CD14-positive monocyte (primary cell): ENCODE measurements at regions not wholly inside any gene's neighbourhood (a gene's known extent, or its start where the extent isn't known, plus 50 kb on each side); places are given as distances from the start of the nearest gene placed in this dataset.

ENCODE experiments used
- DNase-seq, 3 donors: peaks; one replicate each; pipeline ENCODE4 v3.0.0-alpha.2; 2011 to 2022
- H2AFZ ChIP-seq: 2 replicates; pipeline ENCODE4 v1.6.0; 2012; ENCODE audit warnings: mild to moderate bottlenecking, low read depth, low read length, inconsistent platforms; ENCODE audit not compliant: insufficient read depth, poor library complexity, severe bottlenecking
- H3K27ac ChIP-seq, 2 donors: 1 replicate in 1 of 2; 2 replicates in 1 of 2; pipeline ENCODE4 v1.5.1; 2012 to 2013; ENCODE audit warnings: low read length in 2 of 2, control low read depth in 1 of 2, inconsistent platforms in 1 of 2, low read depth in 1 of 2, mild to moderate bottlenecking in 1 of 2
- H3K27me3 ChIP-seq, 2 donors: one replicate each; pipeline versions ENCODE4 v1.6.0 to v1.6.1; 2011 to 2013; ENCODE audit warnings: low read length in 2 of 2; ENCODE audit not compliant: control insufficient read depth in 2 of 2, insufficient read depth in 2 of 2
- H3K36me3 ChIP-seq, 2 donors: replicated peaks in 1 of 2; 1 replicate in 1 of 2; 2 replicates in 1 of 2; pipeline versions ENCODE4 v1.5.1 to v1.6.1; 2012 to 2013; ENCODE audit warnings: low read length in 2 of 2, control low read depth in 1 of 2, inconsistent platforms in 1 of 2, mild to moderate bottlenecking in 1 of 2; ENCODE audit not compliant: insufficient read depth in 2 of 2, control insufficient read depth in 1 of 2
- H3K4me1 ChIP-seq, 2 donors: 1 replicate in 1 of 2; 2 replicates in 1 of 2; pipeline versions ENCODE4 v1.5.1 to v1.6.1; 2012 to 2013; ENCODE audit warnings: low read length in 2 of 2, control low read depth in 1 of 2, inconsistent platforms in 1 of 2, mild to moderate bottlenecking in 1 of 2, moderate library complexity in 1 of 2; ENCODE audit not compliant: insufficient read depth in 2 of 2, control insufficient read depth in 1 of 2
- H3K4me2 ChIP-seq: replicated peaks from 2 replicates; pipeline ENCODE3; 2012; ENCODE audit warnings: low read length, moderate library complexity, mild to moderate bottlenecking; ENCODE audit not compliant: poor library complexity, severe bottlenecking; ENCODE audit errors: extremely low read depth
- H3K4me3 ChIP-seq, 3 experiments: fragments of 200-600 bp in 1 of 3; sonication (generic) in 1 of 3; replicated peaks in 1 of 3; 1 replicate in 2 of 3; 2 replicates in 1 of 3; pipeline ENCODE4 v1.5.1; 2011 to 2013; ENCODE audit warnings: low read length in 3 of 3, mild to moderate bottlenecking in 3 of 3, control low read depth in 2 of 3, low read depth in 2 of 3, inconsistent platforms in 1 of 3, moderate library complexity in 1 of 3
- H3K79me2 ChIP-seq: 2 replicates; pipeline ENCODE4 v1.6.0; 2012; ENCODE audit warnings: mild to moderate bottlenecking, control low read depth, inconsistent platforms, low read length, moderate library complexity; ENCODE audit not compliant: insufficient read depth
- H3K9ac ChIP-seq: 2 replicates; pipeline ENCODE4 v1.6.0; 2017; ENCODE audit warnings: low read length, mild to moderate bottlenecking; ENCODE audit not compliant: insufficient read depth, poor library complexity, severe bottlenecking
- H3K9me3 ChIP-seq, 2 donors: replicated peaks in 1 of 2; 1 replicate in 1 of 2; 2 replicates in 1 of 2; pipeline versions ENCODE4 v1.5.1 to v1.6.1; 2012 to 2013; ENCODE audit warnings: low read length in 2 of 2, control low read depth in 1 of 2; ENCODE audit not compliant: control insufficient read depth in 1 of 2, insufficient read depth in 1 of 2
- H4K20me1 ChIP-seq: 2 replicates; pipeline ENCODE4 v1.6.0; 2012; ENCODE audit warnings: mild to moderate bottlenecking, low read length, control low read depth, moderate library complexity; ENCODE audit not compliant: insufficient read depth
- H3K27ac Mint-ChIP-seq, 7 donors: one replicate each; pipeline ENCODE4 v1.8.0; 2020; ENCODE audit warnings: mild to moderate bottlenecking in 7 of 7, mixed read lengths in 7 of 7, moderate library complexity in 6 of 7, inconsistent platforms in 2 of 7
- H3K27me3 Mint-ChIP-seq, 3 donors: one replicate each; pipeline ENCODE4 v1.8.0; 2021 to 2022; ENCODE audit warnings: low read depth in 3 of 3, mild to moderate bottlenecking in 3 of 3, mixed read lengths in 3 of 3, moderate library complexity in 3 of 3, inconsistent platforms in 1 of 3
- H3K36me3 Mint-ChIP-seq, 2 donors: one replicate each; pipeline ENCODE4 v1.8.0; 2020; ENCODE audit warnings: mixed read lengths in 2 of 2, inconsistent platforms in 1 of 2, mild to moderate bottlenecking in 1 of 2
- H3K4me1 Mint-ChIP-seq: one replicate; pipeline ENCODE4 v1.8.0; 2020; ENCODE audit warnings: mild to moderate bottlenecking, mixed read lengths
- H3K4me3 Mint-ChIP-seq, 2 donors: one replicate each; pipeline ENCODE4 v1.8.0; 2020; ENCODE audit warnings: mild to moderate bottlenecking in 2 of 2, mixed read lengths in 2 of 2, moderate library complexity in 1 of 2
- H3K9me3 Mint-ChIP-seq, 7 donors: one replicate each; pipeline ENCODE4 v1.8.0; 2020 to 2022; ENCODE audit warnings: mixed read lengths in 7 of 7, mild to moderate bottlenecking in 6 of 7, moderate library complexity in 6 of 7, inconsistent platforms in 2 of 7
- WGBS: methylation state at CpG from one replicate; pipeline ENCODE4 v1.1.5; 2013; ENCODE audit warnings: missing lambda C conversion rate; ENCODE audit not compliant: insufficient coverage; 5-methylcytosine and 5-hydroxymethylcytosine counted together
- intact Hi-C, 2 donors: fragments of 100-400 bp; cut with micrococcal nuclease; formaldehyde crosslinking; loops; one replicate each; pipeline versions ENCODE4 v1.15.0 to v1.15.1; 2023
- TF ChIP-seq, protein P1 (sequence below): fragments of 200-600 bp; IDR thresholded peaks from one replicate; pipeline ENCODE4 v1.8.0; 2022; ENCODE audit warnings: antibody characterized with exemption, mild to moderate bottlenecking

DNA sequence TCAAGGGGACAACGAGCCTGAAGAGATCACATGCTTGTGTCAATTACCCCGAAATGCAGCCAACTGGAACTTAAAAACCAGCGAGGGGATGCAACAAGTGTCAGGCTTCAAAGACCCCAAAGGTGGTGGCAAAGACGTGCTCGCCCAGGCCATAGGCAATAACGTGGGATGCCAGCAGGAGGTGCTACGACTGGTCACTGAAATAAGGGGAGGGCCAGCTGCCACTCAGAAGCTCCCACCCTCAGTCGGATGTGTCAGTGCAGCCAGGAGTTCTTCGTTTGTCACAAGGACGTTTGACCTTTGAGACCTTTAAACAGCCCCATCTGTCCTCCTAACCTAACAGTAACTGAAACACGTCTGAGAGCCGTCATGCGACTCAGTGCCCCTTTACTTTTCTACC, 556.8 kb upstream of the PCDH10 start:
- Histone ChIP-seq H3K4me3 (no peak overlapping the region), H3K4me1 (no peaks in the 10 kb centered on the region), H3K79me2 (no peaks in the 10 kb centered on the region), H3K4me2 (no peak overlapping the region), H4K20me1 (no peaks in the 10 kb centered on the region), H3K27me3 (no peaks in the 10 kb centered on the region), H3K9ac (no peak overlapping the region), H3K9me3 (peaks cover 0 to 6% of the 10 kb centered on the region in 2 donors), H3K27ac (no peak overlapping the region), H2AFZ (no peak overlapping the region), H3K36me3 (no peaks in the 10 kb centered on the region)
- WGBS, result 86% methylated on average over 12 of the region's 13 CpGs
- intact Hi-C loops, result no loop called here
- no peaks in the 10 kb centered on the region for H3K36me3 Mint-ChIP-seq
- H3K4me1 Mint-ChIP-seq, result no peaks in the 10 kb centered on the region
- H3K4me3 Mint-ChIP-seq, result no peak overlapping the region
- H3K9me3 Mint-ChIP-seq, result peaks cover 0 to 6% (median 0%) of the 10 kb centered on the region in 7 donors
- H3K27me3 Mint-ChIP-seq, result no peaks in the 10 kb centered on the region
- no peak for DNase-seq
- no peak overlapping the region for H3K27ac Mint-ChIP-seq
- TF ChIP-seq, protein P1, sequence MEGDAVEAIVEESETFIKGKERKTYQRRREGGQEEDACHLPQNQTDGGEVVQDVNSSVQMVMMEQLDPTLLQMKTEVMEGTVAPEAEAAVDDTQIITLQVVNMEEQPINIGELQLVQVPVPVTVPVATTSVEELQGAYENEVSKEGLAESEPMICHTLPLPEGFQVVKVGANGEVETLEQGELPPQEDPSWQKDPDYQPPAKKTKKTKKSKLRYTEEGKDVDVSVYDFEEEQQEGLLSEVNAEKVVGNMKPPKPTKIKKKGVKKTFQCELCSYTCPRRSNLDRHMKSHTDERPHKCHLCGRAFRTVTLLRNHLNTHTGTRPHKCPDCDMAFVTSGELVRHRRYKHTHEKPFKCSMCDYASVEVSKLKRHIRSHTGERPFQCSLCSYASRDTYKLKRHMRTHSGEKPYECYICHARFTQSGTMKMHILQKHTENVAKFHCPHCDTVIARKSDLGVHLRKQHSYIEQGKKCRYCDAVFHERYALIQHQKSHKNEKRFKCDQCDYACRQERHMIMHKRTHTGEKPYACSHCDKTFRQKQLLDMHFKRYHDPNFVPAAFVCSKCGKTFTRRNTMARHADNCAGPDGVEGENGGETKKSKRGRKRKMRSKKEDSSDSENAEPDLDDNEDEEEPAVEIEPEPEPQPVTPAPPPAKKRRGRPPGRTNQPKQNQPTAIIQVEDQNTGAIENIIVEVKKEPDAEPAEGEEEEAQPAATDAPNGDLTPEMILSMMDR, result no peak

DNA sequence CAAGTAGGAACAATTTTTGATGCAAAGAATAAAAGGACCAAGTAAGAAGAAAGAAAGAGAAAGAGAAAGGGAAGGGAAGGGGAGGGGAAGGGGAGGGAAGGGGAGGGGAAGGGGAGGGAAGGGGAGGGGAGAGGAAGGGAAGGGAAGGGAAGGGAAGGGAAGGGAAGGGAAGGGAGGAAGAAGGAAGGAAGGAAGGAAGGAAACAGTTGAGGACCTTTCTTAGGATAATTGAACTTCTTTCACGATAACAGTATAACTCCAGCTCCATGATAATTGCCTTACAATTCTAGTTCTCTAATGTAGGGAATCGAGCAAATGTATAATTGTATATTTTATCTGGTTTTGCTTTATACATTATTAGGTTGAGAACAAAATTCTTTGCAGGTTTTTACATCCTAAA, 556.2 kb upstream of the PCDH10 start:
- TF ChIP-seq, protein P1, result no peak
- H3K27ac ChIP-seq, result no peak overlapping the region
- no peaks in the 10 kb centered on the region for H3K4me1 ChIP-seq
- H3K9me3 ChIP-seq, result peaks cover 0 to 6% of the 10 kb centered on the region in 2 donors
- WGBS, result no CpG with 5 or more reads among the region's 2 CpGs
- DNase-seq, result no peak
- no peaks in the 10 kb centered on the region for H3K4me1 Mint-ChIP-seq
- H2AFZ ChIP-seq, result no peak overlapping the region
- no peak overlapping the region for H3K9ac ChIP-seq
- H4K20me1 ChIP-seq, result no peaks in the 10 kb centered on the region
- no peaks in the 10 kb centered on the region for H3K27me3 Mint-ChIP-seq
- H3K79me2 ChIP-seq, result no peaks in the 10 kb centered on the region
- no peaks in the 10 kb centered on the region for H3K36me3 Mint-ChIP-seq
- no peak overlapping the region for H3K27ac Mint-ChIP-seq
- H3K36me3 ChIP-seq, result no peaks in the 10 kb centered on the region
- H3K4me3 Mint-ChIP-seq, result no peak overlapping the region
- no peak overlapping the region for H3K4me3 ChIP-seq
- no peaks in the 10 kb centered on the region for H3K27me3 ChIP-seq
- H3K9me3 Mint-ChIP-seq, result peaks cover 0 to 6% (median 0%) of the 10 kb centered on the region in 7 donors
- no peak overlapping the region for H3K4me2 ChIP-seq
- intact Hi-C loops, result no loop called here
